ENCODE measurements at regions not wholly inside any gene's neighbourhood (a gene's known extent, or its start where the extent isn't known, plus 50 kb on each side); places are given as distances from the start of the nearest gene placed in this dataset.

- no peak for TF ChIP-seq POLR2AphosphoS5 (IDR thresholded peaks at IDR 0.05)
- 91 to 92% methylated on average over 4 of the region's 4 CpGs for WGBS, 2 donors (ENCODE audit: low coverage in 1 of 2)
- in situ Hi-C loops (cut with MboI; ENCODE audit: low pct_ligation_motif_present in 1 of 4, low pct_unique_long_range_greater_than_20kb in 1 of 4, low sequenced_read_pairs in 3 of 4) (no loop called here), intact Hi-C loops (cut with DNase I; ENCODE audit: low total_unique reads) (no loop called here)
- Histone ChIP-seq H3K4me1 (no peaks in the 10 kb centered on the region), H3K36me3 (no peaks in the 10 kb centered on the region), H3K9me3 (no peaks in the 10 kb centered on the region), H3K4me3 (no peak overlapping the region), H3K27ac (no peak overlapping the region), H3K27me3 (no peaks in the 10 kb centered on the region)
- DNase-seq = no peak
Observed at GRCh38 chr7:43018446-43018845, 86.3 kb downstream of the MRPL32 start.

GRCh38 chr7:43021431-43021830, 89.3 kb downstream of the MRPL32 start:
- no peak for DNase-seq
- WGBS, 2 donors (ENCODE audit: low coverage in 1 of 2) = 82 to 88% methylated on average over 1 to 3 of the region's 3 CpGs
- no peaks in the 10 kb centered on the region for H3K9me3 ChIP-seq
- TF ChIP-seq POLR2A (IDR thresholded peaks at IDR 0.05) = no peak
- no peak for TF ChIP-seq CTCF (IDR thresholded peaks at IDR 0.05)
- TF ChIP-seq EP300 (IDR thresholded peaks at IDR 0.05; ENCODE audit: low read depth) = no peak
- no peak for TF ChIP-seq POLR2AphosphoS5 (IDR thresholded peaks at IDR 0.05)
- intact Hi-C loops (cut with DNase I; ENCODE audit: low total_unique reads) = no loop called here
- H3K27ac ChIP-seq = no peak overlapping the region
- no peaks in the 10 kb centered on the region for H3K27me3 ChIP-seq
- H3K4me1 ChIP-seq = no peaks in the 10 kb centered on the region
- in situ Hi-C loops (cut with MboI; ENCODE audit: low pct_ligation_motif_present in 1 of 4, low pct_unique_long_range_greater_than_20kb in 1 of 4, low sequenced_read_pairs in 3 of 4) = no loop called here
- no peaks in the 10 kb centered on the region for H3K36me3 ChIP-seq
- no peak overlapping the region for H3K4me3 ChIP-seq

DNA sequence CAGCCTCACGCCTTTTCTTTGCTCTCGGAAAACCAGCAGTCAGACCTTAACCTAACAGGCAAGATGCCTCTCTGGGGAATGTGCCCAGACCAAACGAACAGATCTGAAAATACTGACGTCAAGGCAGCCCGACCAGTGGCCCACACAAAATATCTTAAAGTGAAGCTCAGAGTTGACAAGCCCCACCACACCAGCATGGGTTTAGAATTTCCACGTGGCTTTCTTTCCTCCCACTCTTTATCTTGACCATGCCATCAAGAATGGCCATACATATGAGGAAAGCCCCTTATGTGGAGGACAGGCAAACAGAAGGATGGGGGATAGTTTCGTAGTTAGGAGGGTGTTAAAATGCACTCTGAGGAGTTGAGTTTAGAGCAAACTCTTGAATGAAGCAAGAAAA, 89.8 kb downstream of the MRPL32 start:
- DNase-seq = no peak
- no peak overlapping the region for H3K27ac ChIP-seq
- intact Hi-C loops (cut with DNase I; ENCODE audit: low total_unique reads) (no loop called here), in situ Hi-C loops (cut with MboI; ENCODE audit: low pct_ligation_motif_present in 1 of 4, low pct_unique_long_range_greater_than_20kb in 1 of 4, low sequenced_read_pairs in 3 of 4) (no loop called here)
- no peaks in the 10 kb centered on the region for H3K36me3 ChIP-seq
- 62 to 71% methylated on average over 1 to 7 of the region's 7 CpGs for WGBS, 2 donors (ENCODE audit: low coverage in 1 of 2)
- H3K9me3 ChIP-seq = no peaks in the 10 kb centered on the region
- TF ChIP-seq CTCF (IDR thresholded peaks at IDR 0.05) (no peak), POLR2A (IDR thresholded peaks at IDR 0.05) (no peak), EP300 (IDR thresholded peaks at IDR 0.05; ENCODE audit: low read depth) (no peak), POLR2AphosphoS5 (IDR thresholded peaks at IDR 0.05) (no peak)
- H3K27me3 ChIP-seq = no peaks in the 10 kb centered on the region
- H3K4me3 ChIP-seq = no peak overlapping the region
- H3K4me1 ChIP-seq = no peaks in the 10 kb centered on the region

DNA sequence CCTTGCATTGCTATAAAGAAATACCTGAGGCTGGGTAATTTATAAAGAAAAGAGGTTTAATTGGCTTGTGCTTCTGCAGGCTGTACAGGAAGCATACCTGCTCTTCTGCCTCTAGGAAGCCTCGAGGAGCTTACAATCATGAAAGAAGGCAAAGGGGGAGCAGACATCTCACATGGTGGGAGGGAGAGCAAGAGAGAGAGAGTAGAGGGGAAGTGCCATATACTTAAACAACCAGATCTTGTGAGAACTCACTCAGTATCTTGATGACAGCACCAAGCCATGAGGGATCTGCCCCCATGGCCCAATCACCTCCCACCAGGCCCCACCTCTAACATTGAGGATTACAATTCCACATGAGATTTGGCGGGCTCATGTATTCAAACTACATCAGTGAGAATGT, 79.1 kb upstream of the HECW1 start:
- no peak for TF ChIP-seq CTCF (IDR thresholded peaks at IDR 0.05)
- intact Hi-C loops (cut with DNase I; ENCODE audit: low total_unique reads) = no loop called here
- Histone ChIP-seq H3K4me1 (no peaks in the 10 kb centered on the region), H3K27me3 (no peaks in the 10 kb centered on the region), H3K36me3 (no peaks in the 10 kb centered on the region), H3K4me3 (no peak overlapping the region), H3K9me3 (no peaks in the 10 kb centered on the region), H3K27ac (no peak overlapping the region)
- DNase-seq = no peak
- 45 to 59% methylated on average over 1 to 2 of the region's 2 CpGs for WGBS, 2 donors (ENCODE audit: low coverage in 1 of 2)
- in situ Hi-C loops (cut with MboI; ENCODE audit: low pct_ligation_motif_present in 1 of 4, low pct_unique_long_range_greater_than_20kb in 1 of 4, low sequenced_read_pairs in 3 of 4) = no loop called here

DNA sequence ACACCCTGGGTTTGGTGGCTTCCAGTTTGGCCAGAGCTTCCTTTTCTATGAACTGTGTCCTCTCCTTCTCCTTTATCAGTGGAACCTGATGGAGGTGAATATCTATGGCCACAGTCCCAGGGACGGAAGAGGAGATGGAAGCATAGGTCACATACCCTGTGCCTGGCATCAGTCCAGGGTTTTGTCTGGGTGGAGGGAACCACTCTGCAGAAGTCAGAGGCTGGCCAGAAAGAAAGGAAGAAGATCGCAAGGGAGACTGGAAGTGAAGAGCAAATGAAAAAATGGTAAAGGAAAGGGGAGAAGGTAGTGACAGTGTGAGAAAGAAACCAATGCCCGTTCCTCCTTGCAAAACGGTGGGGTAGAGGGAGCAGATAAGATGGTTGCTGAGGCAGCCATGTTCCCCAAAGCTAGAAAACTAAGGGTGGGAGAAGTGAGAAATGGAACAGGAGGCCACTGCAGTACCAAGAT, 77.9 kb upstream of the HECW1 start:
- Histone ChIP-seq H3K27me3 (no peaks in the 10 kb centered on the region), H3K9me3 (no peaks in the 10 kb centered on the region), H3K27ac (no peak overlapping the region), H3K4me1 (no peaks in the 10 kb centered on the region), H3K36me3 (no peaks in the 10 kb centered on the region), H3K4me3 (no peak overlapping the region)
- 78% methylated on average over 4 of the region's 4 CpGs for WGBS, 2 donors (ENCODE audit: low coverage in 1 of 2)
- intact Hi-C loops (cut with DNase I; ENCODE audit: low total_unique reads) = no loop called here
- no peak for TF ChIP-seq EP300 (IDR thresholded peaks at IDR 0.05; ENCODE audit: low read depth)
- no peak for TF ChIP-seq POLR2A (IDR thresholded peaks at IDR 0.05)
- TF ChIP-seq CTCF (IDR thresholded peaks at IDR 0.05) = no peak
- in situ Hi-C loops (cut with MboI; ENCODE audit: low pct_ligation_motif_present in 1 of 4, low pct_unique_long_range_greater_than_20kb in 1 of 4, low sequenced_read_pairs in 3 of 4) = no loop called here
- DNase-seq = no peak
